Liver (tissue), 8 donors: ENCODE measurements at regions not wholly inside any gene's neighbourhood (a gene's known extent, or its start where the extent isn't known, plus 50 kb on each side); places are given as distances from the start of the nearest gene placed in this dataset.

ENCODE experiments used
- DNase-seq: peaks from one replicate; pipeline ENCODE4 v3.0.0-alpha.2; 2017; ENCODE audit warnings: low spot score
- H3K27ac ChIP-seq, 2 donors: one replicate each; pipeline ENCODE4 v1.7.0; 2013; ENCODE audit warnings: inconsistent platforms in 2 of 2, low read length in 2 of 2, control low read depth in 1 of 2, low read depth in 1 of 2, mild to moderate bottlenecking in 1 of 2
- H3K27me3 ChIP-seq, 4 donors: one replicate each; pipeline versions ENCODE4 v1.6.1 to v1.7.0; 2013; ENCODE audit warnings: low read length in 3 of 4, inconsistent platforms in 1 of 4, mild to moderate bottlenecking in 1 of 4, moderate library complexity in 1 of 4; ENCODE audit not compliant: control insufficient read depth in 4 of 4, insufficient read depth in 4 of 4
- H3K36me3 ChIP-seq, 4 donors: one replicate each; pipeline versions ENCODE4 v1.6.1 to v1.7.0; 2013; ENCODE audit warnings: low read length in 3 of 4, mild to moderate bottlenecking in 3 of 4, low read depth in 1 of 4, moderate library complexity in 1 of 4; ENCODE audit not compliant: control insufficient read depth in 4 of 4, insufficient read depth in 3 of 4
- H3K4me1 ChIP-seq, 4 donors: one replicate each; pipeline versions ENCODE4 v1.6.1 to v1.7.0; 2013; ENCODE audit warnings: low read length in 3 of 4, mild to moderate bottlenecking in 3 of 4, moderate library complexity in 1 of 4; ENCODE audit not compliant: control insufficient read depth in 4 of 4, insufficient read depth in 4 of 4
- H3K4me3 ChIP-seq, 3 donors: one replicate each; pipeline versions ENCODE4 v1.6.1 to v1.7.0; 2013; ENCODE audit warnings: low read length in 3 of 3, control low read depth in 1 of 3, low read depth in 1 of 3, mild to moderate bottlenecking in 1 of 3
- H3K9ac ChIP-seq, 2 donors: one replicate each; pipeline ENCODE4 v1.7.0; 2013; ENCODE audit warnings: low read length in 2 of 2, mild to moderate bottlenecking in 2 of 2, moderate library complexity in 2 of 2, control low read depth in 1 of 2, low read depth in 1 of 2
- H3K9me3 ChIP-seq, 4 donors: one replicate each; pipeline versions ENCODE4 v1.6.1 to v1.7.0; 2013; ENCODE audit warnings: low read length in 3 of 4; ENCODE audit not compliant: control insufficient read depth in 4 of 4
- EGR1 ChIP-seq, 2 donors: IDR thresholded peaks; 2 replicates each; pipeline ENCODE4 v1.6.1; 2016 to 2018; ENCODE audit warnings: antibody characterized with exemption in 2 of 2, low read depth in 2 of 2
- FOXA2 ChIP-seq: IDR thresholded peaks from 2 replicates; pipeline ENCODE4 v1.6.1; 2016; ENCODE audit warnings: antibody characterized with exemption
- GABPA ChIP-seq, 2 donors: IDR thresholded peaks in 1 of 2; conservative IDR thresholded peaks in 1 of 2; 2 replicates each; pipeline ENCODE4 v1.6.1; 2016; ENCODE audit warnings: antibody characterized with exemption in 2 of 2, mild to moderate bottlenecking in 1 of 2, moderate library complexity in 1 of 2
- HNF4A ChIP-seq, 2 donors: conservative IDR thresholded peaks; 2 replicates each; pipeline ENCODE4 v1.6.1; 2016; ENCODE audit warnings: antibody characterized with exemption in 2 of 2, mild to moderate bottlenecking in 2 of 2
- HNF4G ChIP-seq: IDR thresholded peaks from 2 replicates; pipeline ENCODE4 v1.6.1; 2016; ENCODE audit warnings: antibody characterized with exemption
- JUND ChIP-seq, 2 donors: IDR thresholded peaks; 2 replicates each; pipeline ENCODE4 v1.6.1; 2016; ENCODE audit warnings: antibody characterized with exemption in 2 of 2
- MAX ChIP-seq: IDR thresholded peaks from 2 replicates; pipeline ENCODE4 v1.6.1; 2016; ENCODE audit warnings: antibody characterized with exemption
- NR2F2 ChIP-seq: IDR thresholded peaks from 2 replicates; pipeline ENCODE4 v1.6.1; 2016; ENCODE audit warnings: antibody characterized with exemption
- RAD21 ChIP-seq, 2 donors: IDR thresholded peaks; 2 replicates each; pipeline ENCODE4 v1.6.1; 2016; ENCODE audit warnings: antibody characterized with exemption in 2 of 2, mild to moderate bottlenecking in 2 of 2
- SP1 ChIP-seq: IDR thresholded peaks from 2 replicates; pipeline ENCODE4 v1.6.1; 2018; ENCODE audit warnings: antibody characterized with exemption, mild to moderate bottlenecking
- TAF1 ChIP-seq: conservative IDR thresholded peaks from 2 replicates; pipeline ENCODE4 v1.6.1; 2016; ENCODE audit warnings: antibody characterized with exemption, mild to moderate bottlenecking
- YY1 ChIP-seq: IDR thresholded peaks from 2 replicates; pipeline ENCODE4 v1.6.1; 2016; ENCODE audit warnings: antibody characterized with exemption, mild to moderate bottlenecking
- WGBS: extraction: QIAGEN DNeasy Blood & Tissue Kit; methylation state at CpG from one replicate; pipeline ENCODE4 v1.1.7; 2013; 5-methylcytosine and 5-hydroxymethylcytosine counted together
- TF ChIP-seq, protein P1 (sequence below): IDR thresholded peaks from 2 replicates; pipeline ENCODE4 v1.6.1; 2016; ENCODE audit warnings: antibody characterized with exemption
- TF ChIP-seq, protein P2 (sequence below): IDR thresholded peaks from 2 replicates; pipeline ENCODE4 v1.6.1; 2016; ENCODE audit warnings: antibody characterized with exemption, mild to moderate bottlenecking
- TF ChIP-seq, protein P3 (sequence below): fragments of 150-350 bp; IDR thresholded peaks from 2 replicates; pipeline ENCODE4 v1.5.1; 2017; ENCODE audit warnings: improper control_type of control experiment, low read depth, low read length; ENCODE audit not compliant: missing input control
- donor health status: healthy.
- donor health status: healthy.
- donor health status: healthy.
- donor health status: healthy.
- donor health status: healthy.

GRCh38 chr1:199383793-199384192 is 643.7 kb upstream of the NR5A2 start:
- no peak for TF ChIP-seq RAD21 (IDR thresholded peaks at IDR 0.05)
- no peak for TF ChIP-seq TAF1
- no peak for TF ChIP-seq EGR1 (IDR thresholded peaks at IDR 0.05; ENCODE audit: low read depth in 2 of 2)
- TF ChIP-seq NR2F2, result no peak
- no peak for TF ChIP-seq HNF4G
- TF ChIP-seq JUND (IDR thresholded peaks at IDR 0.05), result no peak
- TF ChIP-seq YY1, result no peak
- TF ChIP-seq MAX, result no peak
- TF ChIP-seq SP1, result no peak
- no peak for TF ChIP-seq HNF4A (conservative IDR thresholded peaks at IDR 0.05)
- no peak for TF ChIP-seq FOXA2
- TF ChIP-seq, protein P1, sequence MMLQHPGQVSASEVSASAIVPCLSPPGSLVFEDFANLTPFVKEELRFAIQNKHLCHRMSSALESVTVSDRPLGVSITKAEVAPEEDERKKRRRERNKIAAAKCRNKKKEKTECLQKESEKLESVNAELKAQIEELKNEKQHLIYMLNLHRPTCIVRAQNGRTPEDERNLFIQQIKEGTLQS, result no peak
- TF ChIP-seq, protein P2, sequence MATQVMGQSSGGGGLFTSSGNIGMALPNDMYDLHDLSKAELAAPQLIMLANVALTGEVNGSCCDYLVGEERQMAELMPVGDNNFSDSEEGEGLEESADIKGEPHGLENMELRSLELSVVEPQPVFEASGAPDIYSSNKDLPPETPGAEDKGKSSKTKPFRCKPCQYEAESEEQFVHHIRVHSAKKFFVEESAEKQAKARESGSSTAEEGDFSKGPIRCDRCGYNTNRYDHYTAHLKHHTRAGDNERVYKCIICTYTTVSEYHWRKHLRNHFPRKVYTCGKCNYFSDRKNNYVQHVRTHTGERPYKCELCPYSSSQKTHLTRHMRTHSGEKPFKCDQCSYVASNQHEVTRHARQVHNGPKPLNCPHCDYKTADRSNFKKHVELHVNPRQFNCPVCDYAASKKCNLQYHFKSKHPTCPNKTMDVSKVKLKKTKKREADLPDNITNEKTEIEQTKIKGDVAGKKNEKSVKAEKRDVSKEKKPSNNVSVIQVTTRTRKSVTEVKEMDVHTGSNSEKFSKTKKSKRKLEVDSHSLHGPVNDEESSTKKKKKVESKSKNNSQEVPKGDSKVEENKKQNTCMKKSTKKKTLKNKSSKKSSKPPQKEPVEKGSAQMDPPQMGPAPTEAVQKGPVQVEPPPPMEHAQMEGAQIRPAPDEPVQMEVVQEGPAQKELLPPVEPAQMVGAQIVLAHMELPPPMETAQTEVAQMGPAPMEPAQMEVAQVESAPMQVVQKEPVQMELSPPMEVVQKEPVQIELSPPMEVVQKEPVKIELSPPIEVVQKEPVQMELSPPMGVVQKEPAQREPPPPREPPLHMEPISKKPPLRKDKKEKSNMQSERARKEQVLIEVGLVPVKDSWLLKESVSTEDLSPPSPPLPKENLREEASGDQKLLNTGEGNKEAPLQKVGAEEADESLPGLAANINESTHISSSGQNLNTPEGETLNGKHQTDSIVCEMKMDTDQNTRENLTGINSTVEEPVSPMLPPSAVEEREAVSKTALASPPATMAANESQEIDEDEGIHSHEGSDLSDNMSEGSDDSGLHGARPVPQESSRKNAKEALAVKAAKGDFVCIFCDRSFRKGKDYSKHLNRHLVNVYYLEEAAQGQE, result no peak
- H3K27me3 ChIP-seq, result peaks cover 0 to 3% (median 0%) of the 10 kb centered on the region in 4 donors
- no peaks in the 10 kb centered on the region for H3K36me3 ChIP-seq
- H3K4me3 ChIP-seq, result no peak overlapping the region
- no peak overlapping the region for H3K27ac ChIP-seq
- no peak overlapping the region for H3K9ac ChIP-seq
- no peaks in the 10 kb centered on the region for H3K4me1 ChIP-seq
- no peak for DNase-seq
- no peaks in the 10 kb centered on the region for H3K9me3 ChIP-seq

DNA sequence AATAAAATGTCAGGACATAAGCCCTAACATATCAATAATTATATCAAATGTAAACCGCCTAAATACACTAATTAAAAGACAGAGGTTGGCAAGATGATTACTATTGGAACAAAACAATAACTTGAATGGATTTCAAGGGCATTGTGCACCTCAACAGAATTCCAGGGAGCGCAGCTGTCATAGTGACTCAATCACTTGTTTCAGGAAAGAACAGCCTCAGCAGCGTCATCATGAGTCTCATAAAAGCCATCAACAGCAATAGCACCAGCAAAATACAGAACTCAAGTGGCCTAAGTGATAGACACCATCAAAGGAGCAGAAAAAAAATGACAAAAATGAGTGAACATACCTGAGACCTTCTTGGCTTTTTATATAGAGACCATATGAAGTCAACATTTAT is 632.7 kb upstream of the NR5A2 start:
- no peaks in the 10 kb centered on the region for H3K36me3 ChIP-seq
- no peaks in the 10 kb centered on the region for H3K9me3 ChIP-seq
- H3K4me3 ChIP-seq, result no peak overlapping the region
- no peak overlapping the region for H3K9ac ChIP-seq
- DNase-seq, result no peak
- peaks cover 0 to 2% (median 0%) of the 10 kb centered on the region in 4 donors for H3K27me3 ChIP-seq
- 82% methylated on average over 3 of the region's 3 CpGs for WGBS
- H3K27ac ChIP-seq, result no peak overlapping the region
- TF ChIP-seq EGR1 (IDR thresholded peaks at IDR 0.05; ENCODE audit: low read depth in 2 of 2) (no peak), YY1 (no peak), TAF1 (no peak), SP1 (no peak), HNF4A (conservative IDR thresholded peaks at IDR 0.05) (no peak), GABPA (IDR thresholded peaks at IDR 0.05 in 1 of 2, conservative IDR thresholded peaks at IDR 0.05 in 1 of 2) (no peak), NR2F2 (no peak), JUND (IDR thresholded peaks at IDR 0.05) (no peak), FOXA2 (no peak)
- TF ChIP-seq, protein P1, result no peak
- TF ChIP-seq, protein P3, sequence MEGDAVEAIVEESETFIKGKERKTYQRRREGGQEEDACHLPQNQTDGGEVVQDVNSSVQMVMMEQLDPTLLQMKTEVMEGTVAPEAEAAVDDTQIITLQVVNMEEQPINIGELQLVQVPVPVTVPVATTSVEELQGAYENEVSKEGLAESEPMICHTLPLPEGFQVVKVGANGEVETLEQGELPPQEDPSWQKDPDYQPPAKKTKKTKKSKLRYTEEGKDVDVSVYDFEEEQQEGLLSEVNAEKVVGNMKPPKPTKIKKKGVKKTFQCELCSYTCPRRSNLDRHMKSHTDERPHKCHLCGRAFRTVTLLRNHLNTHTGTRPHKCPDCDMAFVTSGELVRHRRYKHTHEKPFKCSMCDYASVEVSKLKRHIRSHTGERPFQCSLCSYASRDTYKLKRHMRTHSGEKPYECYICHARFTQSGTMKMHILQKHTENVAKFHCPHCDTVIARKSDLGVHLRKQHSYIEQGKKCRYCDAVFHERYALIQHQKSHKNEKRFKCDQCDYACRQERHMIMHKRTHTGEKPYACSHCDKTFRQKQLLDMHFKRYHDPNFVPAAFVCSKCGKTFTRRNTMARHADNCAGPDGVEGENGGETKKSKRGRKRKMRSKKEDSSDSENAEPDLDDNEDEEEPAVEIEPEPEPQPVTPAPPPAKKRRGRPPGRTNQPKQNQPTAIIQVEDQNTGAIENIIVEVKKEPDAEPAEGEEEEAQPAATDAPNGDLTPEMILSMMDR, result no peak
- no peaks in the 10 kb centered on the region for H3K4me1 ChIP-seq
